Endothelial cell of umbilical vein (primary cell): ENCODE measurements at regions not wholly inside any gene's neighbourhood (a gene's known extent, or its start where the extent isn't known, plus 50 kb on each side); places are given as distances from the start of the nearest gene placed in this dataset.

ENCODE experiments used
- MYC ChIP-seq: IDR thresholded peaks from one replicate; pipeline ENCODE4 v1.6.1; 2011; ENCODE audit warnings: mild to moderate bottlenecking, low read depth, low read length
- TF ChIP-seq, protein P1 (sequence below): IDR thresholded peaks from 2 replicates; pipeline ENCODE4 v1.6.1; 2011; ENCODE audit not compliant: insufficient read depth, insufficient read length

- TF ChIP-seq, protein P1, sequence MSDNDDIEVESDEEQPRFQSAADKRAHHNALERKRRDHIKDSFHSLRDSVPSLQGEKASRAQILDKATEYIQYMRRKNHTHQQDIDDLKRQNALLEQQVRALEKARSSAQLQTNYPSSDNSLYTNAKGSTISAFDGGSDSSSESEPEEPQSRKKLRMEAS = no peak
- no peak for TF ChIP-seq MYC
Measured at GRCh38 chr4:143784567-143784966, 84.1 kb upstream of the FREM3 start.
